SK-N-SH treated with all-trans-retinoic acid at 6 μM for 48 hours (cell line): ENCODE measurements at regions not wholly inside any gene's neighbourhood (a gene's known extent, or its start where the extent isn't known, plus 50 kb on each side); places are given as distances from the start of the nearest gene placed in this dataset.

Experiments
- BACH2 ChIP-seq: fragments of 250-450 bp; sonication (Bioruptor Pico); IDR thresholded peaks from 2 replicates; pipeline ENCODE4 v1.9.0; 2021; ENCODE audit warnings: mild to moderate bottlenecking, borderline replicate concordance
- CREB5 ChIP-seq: fragments of 250-450 bp; sonication (Bioruptor Pico); IDR thresholded peaks from 2 replicates; pipeline ENCODE4 v1.5.1; 2020; ENCODE audit warnings: low read depth, mild to moderate bottlenecking, moderate library complexity
- ESRRG ChIP-seq: fragments of 250-450 bp; sonication (Bioruptor Pico); IDR thresholded peaks from 2 replicates; pipeline ENCODE4 v1.6.1; 2021; ENCODE audit warnings: mild to moderate bottlenecking
- OSR1 ChIP-seq: fragments of 250-450 bp; sonication (Bioruptor Pico); IDR thresholded peaks from 2 replicates; pipeline ENCODE4 v1.8.0; 2022; ENCODE audit warnings: moderate library complexity, mild to moderate bottlenecking, inconsistent platforms
- PATZ1 ChIP-seq: fragments of 250-450 bp; sonication (Bioruptor Pico); IDR thresholded peaks from 2 replicates; pipeline ENCODE4 v1.8.0; 2020; ENCODE audit warnings: mild to moderate bottlenecking, moderate library complexity, borderline replicate concordance
- ZC3H10 ChIP-seq: fragments of 250-450 bp; sonication (Bioruptor Pico); IDR thresholded peaks from 2 replicates; pipeline ENCODE4 v1.5.1; 2021; ENCODE audit warnings: mild to moderate bottlenecking, moderate library complexity
- ZFP30 ChIP-seq: fragments of 450-650 bp; formaldehyde crosslinking; IDR thresholded peaks from 2 replicates; pipeline ENCODE4 v1.5.0; 2022; ENCODE audit warnings: mild to moderate bottlenecking, moderate library complexity
- ZNF565 ChIP-seq: fragments of 450-650 bp; formaldehyde crosslinking; conservative IDR thresholded peaks from 2 replicates; pipeline ENCODE4 v1.5.0; 2020; ENCODE audit warnings: low read depth, mild to moderate bottlenecking, moderate library complexity
- ZNF70 ChIP-seq: fragments of 450-650 bp; formaldehyde crosslinking; IDR thresholded peaks from 2 replicates; pipeline ENCODE4 v1.5.0; 2020; ENCODE audit warnings: mild to moderate bottlenecking, moderate library complexity

- TF ChIP-seq CREB5 (no peak), ZFP30 (CRISPR knock-in tag) (no peak), ZNF70 (no peak), BACH2 (no peak), ZC3H10 (CRISPR knock-in tag) (no peak), ESRRG (CRISPR knock-in tag) (no peak), PATZ1 (CRISPR knock-in tag) (no peak), ZNF565 (CRISPR knock-in tag) (no peak), OSR1 (no peak)
These were observed 94.2 kb upstream of the GJB6 start for GRCh38 chr13:20326276-20326675.
